ENCODE measurements at regions not wholly inside any gene's neighbourhood (a gene's known extent, or its start where the extent isn't known, plus 50 kb on each side); places are given as distances from the start of the nearest gene placed in this dataset.

DNA sequence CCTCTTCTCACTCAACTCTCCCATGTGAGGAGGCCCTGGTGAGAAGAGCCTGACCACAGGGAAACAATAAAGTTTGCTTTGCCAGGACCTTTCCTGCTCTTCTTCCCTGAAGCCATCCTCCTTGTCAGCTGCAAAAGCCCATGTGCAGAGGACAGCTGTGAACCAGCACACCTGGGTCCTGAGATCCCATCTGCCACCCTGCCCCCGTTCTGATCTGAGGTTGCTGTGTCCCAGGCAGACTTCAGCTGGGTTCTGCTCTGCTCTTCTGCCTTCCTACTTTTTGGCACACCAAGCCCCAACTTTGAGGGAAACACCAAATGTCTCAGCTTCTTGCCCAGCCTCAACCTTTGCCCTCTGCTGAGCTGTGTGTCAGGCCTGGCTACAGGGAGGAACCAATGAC is 595.1 kb upstream of the ARPP21 start:
- H3K4me3 ChIP-seq (replicated peaks; ENCODE audit: insufficient read depth, low read length): no peak overlapping the region
- no peak for DNase-seq (ENCODE audit: low read depth in 1 of 2, low spot score in 1 of 2)
- TF ChIP-seq, protein P1, sequence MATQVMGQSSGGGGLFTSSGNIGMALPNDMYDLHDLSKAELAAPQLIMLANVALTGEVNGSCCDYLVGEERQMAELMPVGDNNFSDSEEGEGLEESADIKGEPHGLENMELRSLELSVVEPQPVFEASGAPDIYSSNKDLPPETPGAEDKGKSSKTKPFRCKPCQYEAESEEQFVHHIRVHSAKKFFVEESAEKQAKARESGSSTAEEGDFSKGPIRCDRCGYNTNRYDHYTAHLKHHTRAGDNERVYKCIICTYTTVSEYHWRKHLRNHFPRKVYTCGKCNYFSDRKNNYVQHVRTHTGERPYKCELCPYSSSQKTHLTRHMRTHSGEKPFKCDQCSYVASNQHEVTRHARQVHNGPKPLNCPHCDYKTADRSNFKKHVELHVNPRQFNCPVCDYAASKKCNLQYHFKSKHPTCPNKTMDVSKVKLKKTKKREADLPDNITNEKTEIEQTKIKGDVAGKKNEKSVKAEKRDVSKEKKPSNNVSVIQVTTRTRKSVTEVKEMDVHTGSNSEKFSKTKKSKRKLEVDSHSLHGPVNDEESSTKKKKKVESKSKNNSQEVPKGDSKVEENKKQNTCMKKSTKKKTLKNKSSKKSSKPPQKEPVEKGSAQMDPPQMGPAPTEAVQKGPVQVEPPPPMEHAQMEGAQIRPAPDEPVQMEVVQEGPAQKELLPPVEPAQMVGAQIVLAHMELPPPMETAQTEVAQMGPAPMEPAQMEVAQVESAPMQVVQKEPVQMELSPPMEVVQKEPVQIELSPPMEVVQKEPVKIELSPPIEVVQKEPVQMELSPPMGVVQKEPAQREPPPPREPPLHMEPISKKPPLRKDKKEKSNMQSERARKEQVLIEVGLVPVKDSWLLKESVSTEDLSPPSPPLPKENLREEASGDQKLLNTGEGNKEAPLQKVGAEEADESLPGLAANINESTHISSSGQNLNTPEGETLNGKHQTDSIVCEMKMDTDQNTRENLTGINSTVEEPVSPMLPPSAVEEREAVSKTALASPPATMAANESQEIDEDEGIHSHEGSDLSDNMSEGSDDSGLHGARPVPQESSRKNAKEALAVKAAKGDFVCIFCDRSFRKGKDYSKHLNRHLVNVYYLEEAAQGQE (IDR thresholded peaks at IDR 0.05; ENCODE audit: insufficient replicate concordance, low read depth): no peak
- TF ChIP-seq SPI1 (IDR thresholded peaks at IDR 0.05; ENCODE audit: borderline replicate concordance, low read depth) (no peak), POLR2AphosphoS5 (IDR thresholded peaks at IDR 0.05; ENCODE audit: low read depth) (no peak), GABPA (IDR thresholded peaks at IDR 0.05; ENCODE audit: low read depth) (no peak)
- TF ChIP-seq, protein P2, sequence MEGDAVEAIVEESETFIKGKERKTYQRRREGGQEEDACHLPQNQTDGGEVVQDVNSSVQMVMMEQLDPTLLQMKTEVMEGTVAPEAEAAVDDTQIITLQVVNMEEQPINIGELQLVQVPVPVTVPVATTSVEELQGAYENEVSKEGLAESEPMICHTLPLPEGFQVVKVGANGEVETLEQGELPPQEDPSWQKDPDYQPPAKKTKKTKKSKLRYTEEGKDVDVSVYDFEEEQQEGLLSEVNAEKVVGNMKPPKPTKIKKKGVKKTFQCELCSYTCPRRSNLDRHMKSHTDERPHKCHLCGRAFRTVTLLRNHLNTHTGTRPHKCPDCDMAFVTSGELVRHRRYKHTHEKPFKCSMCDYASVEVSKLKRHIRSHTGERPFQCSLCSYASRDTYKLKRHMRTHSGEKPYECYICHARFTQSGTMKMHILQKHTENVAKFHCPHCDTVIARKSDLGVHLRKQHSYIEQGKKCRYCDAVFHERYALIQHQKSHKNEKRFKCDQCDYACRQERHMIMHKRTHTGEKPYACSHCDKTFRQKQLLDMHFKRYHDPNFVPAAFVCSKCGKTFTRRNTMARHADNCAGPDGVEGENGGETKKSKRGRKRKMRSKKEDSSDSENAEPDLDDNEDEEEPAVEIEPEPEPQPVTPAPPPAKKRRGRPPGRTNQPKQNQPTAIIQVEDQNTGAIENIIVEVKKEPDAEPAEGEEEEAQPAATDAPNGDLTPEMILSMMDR (IDR thresholded peaks at IDR 0.05; ENCODE audit: insufficient read depth, low read length): no peak
- no peak overlapping the region for H3K27ac ChIP-seq (replicated peaks)
- H3K27me3 ChIP-seq (ENCODE audit: insufficient read depth, poor library complexity, severe bottlenecking): no peaks in the 10 kb centered on the region

DNA sequence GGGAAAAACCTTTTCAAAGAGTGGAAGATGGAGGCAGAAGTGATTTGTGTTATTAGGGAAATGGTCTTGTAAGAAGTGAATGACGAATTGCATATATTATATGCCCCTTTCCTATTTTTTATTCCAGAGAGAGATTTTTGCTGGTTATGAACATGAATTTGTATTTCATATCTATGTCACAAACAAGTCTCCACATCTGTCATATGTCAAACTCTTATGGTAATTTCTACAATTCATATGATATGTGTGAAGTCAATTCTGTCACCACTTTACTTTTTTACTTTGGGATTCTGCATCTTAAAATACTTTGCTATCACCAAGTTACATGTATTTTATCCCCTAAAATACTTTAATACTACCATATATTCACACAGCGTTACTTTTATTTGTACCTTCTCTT is 594.2 kb upstream of the ARPP21 start:
- TF ChIP-seq POLR2AphosphoS5 (IDR thresholded peaks at IDR 0.05; ENCODE audit: low read depth) (no peak), GABPA (IDR thresholded peaks at IDR 0.05; ENCODE audit: low read depth) (no peak), SPI1 (IDR thresholded peaks at IDR 0.05; ENCODE audit: borderline replicate concordance, low read depth) (no peak)
- TF ChIP-seq, protein P2 (IDR thresholded peaks at IDR 0.05; ENCODE audit: insufficient read depth, low read length): no peak
- TF ChIP-seq, protein P1 (IDR thresholded peaks at IDR 0.05; ENCODE audit: insufficient replicate concordance, low read depth): no peak
- Histone ChIP-seq H3K4me3 (replicated peaks; ENCODE audit: insufficient read depth, low read length) (no peak overlapping the region), H3K27me3 (ENCODE audit: insufficient read depth, poor library complexity, severe bottlenecking) (no peaks in the 10 kb centered on the region), H3K27ac (replicated peaks) (no peak overlapping the region)
- no peak for DNase-seq (ENCODE audit: low read depth in 1 of 2, low spot score in 1 of 2)

DNA sequence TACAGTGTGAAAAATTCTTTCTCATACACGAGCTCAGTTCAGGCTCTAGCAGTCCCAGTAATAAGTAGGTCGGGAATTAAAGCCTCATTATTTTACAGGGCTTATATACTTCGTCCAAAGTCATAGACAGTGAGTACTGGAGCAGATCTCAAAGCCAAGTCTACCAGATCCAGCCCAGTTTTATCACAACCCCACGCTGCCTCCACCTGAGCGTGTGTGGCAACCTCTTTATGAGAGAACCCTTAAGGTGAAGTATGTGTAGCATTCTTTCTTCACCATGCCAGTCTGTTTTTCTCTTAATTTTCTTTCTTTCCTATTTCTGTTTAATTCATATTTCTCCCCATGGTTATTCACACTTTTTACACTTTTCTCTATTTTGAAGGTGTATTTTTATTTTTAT is 574.6 kb upstream of the ARPP21 start:
- Histone ChIP-seq H3K4me3 (replicated peaks; ENCODE audit: insufficient read depth, low read length) (no peak overlapping the region), H3K27ac (replicated peaks) (no peak overlapping the region), H3K27me3 (ENCODE audit: insufficient read depth, poor library complexity, severe bottlenecking) (no peaks in the 10 kb centered on the region)
- TF ChIP-seq POLR2AphosphoS5 (IDR thresholded peaks at IDR 0.05; ENCODE audit: low read depth) (no peak), GABPA (IDR thresholded peaks at IDR 0.05; ENCODE audit: low read depth) (no peak), SPI1 (IDR thresholded peaks at IDR 0.05; ENCODE audit: borderline replicate concordance, low read depth) (no peak)
- TF ChIP-seq, protein P1 (IDR thresholded peaks at IDR 0.05; ENCODE audit: insufficient replicate concordance, low read depth): no peak
- TF ChIP-seq, protein P2 (IDR thresholded peaks at IDR 0.05; ENCODE audit: insufficient read depth, low read length): no peak
- DNase-seq (ENCODE audit: low read depth in 1 of 2, low spot score in 1 of 2): no peak

All from HL-60 (cell line).